IMR-90 (cell line): ENCODE measurements at regions not wholly inside any gene's neighbourhood (a gene's known extent, or its start where the extent isn't known, plus 50 kb on each side); places are given as distances from the start of the nearest gene placed in this dataset.

Experiments
- ATAC-seq: fragments of 200-7000 bp; cut with Tn5 transposase; 2 replicates; pipeline ENCODE4 v1.9.1; 2020; ENCODE audit warnings: low read depth, mild to moderate bottlenecking, moderate library complexity
- BruUV-seq: library from RNA; stranded (reverse); fragments of 400-500 nt; replicated peaks from 2 replicates; lab custom pipeline; 2021; lab: Mats Ljungman, UMichigan
- CTCF ChIA-PET: fragments of 300-600 bp; formaldehyde crosslinking; extraction: SDS; loops from one replicate; lab custom pipeline; 2021; ENCODE audit warnings: antibody characterized with exemption; lab: Yijun Ruan, JAX
- POLR2A ChIA-PET: fragments of 300-600 bp; sonication (Branson Sonifier 250); formaldehyde crosslinking; loops from one replicate; lab custom pipeline; 2022; ENCODE audit warnings: antibody characterized with exemption; ENCODE audit not compliant: unreplicated experiment; lab: Charles Lee
- DNase-seq: peaks from one replicate; pipeline ENCODE4 v3.0.0; 2013
- H2AFZ ChIP-seq: replicated peaks from 2 replicates; pipeline ENCODE3; 2013; ENCODE audit warnings: low read length, mild to moderate bottlenecking; ENCODE audit not compliant: poor library complexity
- H2AK5ac ChIP-seq: 2 replicates; pipeline ENCODE4 v1.6.1; 2013; ENCODE audit warnings: low read depth, low read length, inconsistent platforms
- H2AK9ac ChIP-seq: replicated peaks from 2 replicates; pipeline ENCODE3; 2013; ENCODE audit warnings: mild to moderate bottlenecking, low read depth, low read length, moderate library complexity; ENCODE audit not compliant: poor library complexity
- H2BK120ac ChIP-seq: 2 replicates; pipeline ENCODE4 v1.6.1; 2013; ENCODE audit warnings: low read depth, low read length, inconsistent platforms
- H2BK15ac ChIP-seq: 3 replicates; pipeline ENCODE4 v1.6.1; 2013; ENCODE audit warnings: low read depth, low read length, inconsistent platforms
- H2BK20ac ChIP-seq: 2 replicates; pipeline ENCODE4 v1.6.1; 2013; ENCODE audit warnings: low read depth, mild to moderate bottlenecking, inconsistent platforms, low read length, moderate library complexity
- H2BK5ac ChIP-seq: 2 replicates; pipeline ENCODE4 v1.6.1; 2013; ENCODE audit warnings: mild to moderate bottlenecking, low read depth, low read length, inconsistent platforms; ENCODE audit not compliant: poor library complexity, severe bottlenecking
- H3K14ac ChIP-seq: replicated peaks from 2 replicates; pipeline ENCODE4 v1.6.1; 2013; ENCODE audit warnings: low read depth, low read length, inconsistent platforms
- H3K18ac ChIP-seq: 2 replicates; pipeline ENCODE4 v1.6.1; 2013; ENCODE audit warnings: low read depth, low read length, control low read depth
- H3K23ac ChIP-seq: 2 replicates; pipeline ENCODE4 v1.6.1; 2013; ENCODE audit warnings: low read depth, low read length, inconsistent platforms
- H3K27ac ChIP-seq: 2 replicates; pipeline ENCODE4 v1.5.1; 2013; ENCODE audit warnings: mild to moderate bottlenecking, control low read depth, low read length; ENCODE audit not compliant: insufficient read depth
- H3K27me3 ChIP-seq: 2 replicates; pipeline ENCODE4 v1.6.1; 2013; ENCODE audit warnings: low read length; ENCODE audit not compliant: control insufficient read depth, insufficient read depth
- H3K36me3 ChIP-seq: 2 replicates; pipeline ENCODE4 v1.6.1; 2013; ENCODE audit warnings: low read length, mixed read lengths; ENCODE audit not compliant: control insufficient read depth, insufficient read depth
- H3K4ac ChIP-seq: 2 replicates; pipeline ENCODE4 v1.6.1; 2013; ENCODE audit warnings: low read depth, low read length, inconsistent platforms
- H3K4me1 ChIP-seq: 2 replicates; pipeline ENCODE4 v1.6.1; 2013; ENCODE audit warnings: low read length, mixed read lengths; ENCODE audit not compliant: control insufficient read depth, insufficient read depth
- H3K4me2 ChIP-seq: 2 replicates; pipeline ENCODE4 v1.6.1; 2013; ENCODE audit warnings: low read depth, mild to moderate bottlenecking, control low read depth, low read length, moderate library complexity
- H3K4me3 ChIP-seq: 2 replicates; pipeline ENCODE4 v1.5.1; 2013; ENCODE audit warnings: low read depth, mild to moderate bottlenecking, control low read depth, low read length, moderate library complexity; ENCODE audit not compliant: insufficient read depth
- H3K56ac ChIP-seq: 2 replicates; pipeline ENCODE4 v1.6.1; 2013; ENCODE audit warnings: low read length, inconsistent platforms; ENCODE audit not compliant: insufficient read depth; ENCODE audit errors: extremely low read depth
- H3K79me1 ChIP-seq, 2 experiments: 2 replicates each; pipeline ENCODE4 v1.6.1; 2013; ENCODE audit warnings: low read length in 2 of 2, inconsistent platforms in 1 of 2, low read depth in 1 of 2
- H3K9ac ChIP-seq: 2 replicates; pipeline ENCODE4 v1.6.1; 2013; ENCODE audit warnings: low read depth, low read length, control low read depth
- H3K9me1 ChIP-seq: 2 replicates; pipeline ENCODE4 v1.6.1; 2013; ENCODE audit warnings: low read length, inconsistent platforms; ENCODE audit not compliant: insufficient read depth
- H3K9me3 ChIP-seq: 2 replicates; pipeline ENCODE4 v1.6.1; 2013; ENCODE audit warnings: low read length; ENCODE audit not compliant: control insufficient read depth, insufficient read depth
- H4K20me1 ChIP-seq: 2 replicates; pipeline ENCODE4 v1.6.1; 2013; ENCODE audit warnings: low read length, inconsistent platforms; ENCODE audit not compliant: insufficient read depth
- H4K5ac ChIP-seq: 2 replicates; pipeline ENCODE4 v1.6.1; 2013; ENCODE audit warnings: mild to moderate bottlenecking, low read depth, low read length, control low read depth
- H4K8ac ChIP-seq, 2 experiments: 2 replicates each; pipeline ENCODE4 v1.6.1; 2013; ENCODE audit warnings: low read depth in 2 of 2, low read length in 2 of 2, control low read depth in 1 of 2, inconsistent platforms in 1 of 2
- H4K91ac ChIP-seq: 2 replicates; pipeline ENCODE4 v1.6.1; 2013; ENCODE audit warnings: low read depth, low read length, inconsistent platforms; ENCODE audit not compliant: insufficient read depth
- CEBPB ChIP-seq: IDR thresholded peaks from 2 replicates; pipeline ENCODE4 v1.6.1; 2012; ENCODE audit warnings: low read depth, low read length, improper control_type of control experiment
- ELK1 ChIP-seq: fragments of 150-350 bp; IDR thresholded peaks from 2 replicates; pipeline ENCODE4 v1.6.1; 2016; ENCODE audit warnings: low read depth, mild to moderate bottlenecking, low read length, moderate library complexity, borderline replicate concordance
- NFE2L2 ChIP-seq: fragments of 150-350 bp; IDR thresholded peaks from 2 replicates; pipeline ENCODE4 v1.6.1; 2016; ENCODE audit warnings: low read depth, mild to moderate bottlenecking, low read length
- POLR2A ChIP-seq: IDR thresholded peaks from 2 replicates; pipeline ENCODE4 v1.6.1; 2012; ENCODE audit warnings: mild to moderate bottlenecking, low read depth, low read length
- RFX5 ChIP-seq: IDR thresholded peaks from 2 replicates; pipeline ENCODE4 v1.8.0; 2012; ENCODE audit warnings: low read depth, mild to moderate bottlenecking, low read length, moderate library complexity
- WGBS, 2 experiments: methylation state at CpG; one replicate each; pipeline versions ENCODE4 v1.1.5 to v1.1.7; 2013; ENCODE audit warnings: missing lambda C conversion rate in 2 of 2; ENCODE audit not compliant: insufficient read length in 1 of 2; ENCODE audit errors: extremely low coverage in 2 of 2; 5-methylcytosine and 5-hydroxymethylcytosine counted together
- dilution Hi-C: fragments of 300-500 bp; cut with HindIII; formaldehyde crosslinking; loops from one replicate; pipeline ENCODE4 v1.14.3; 2018; ENCODE audit warnings: low sequenced_read_pairs; ENCODE audit not compliant: unreplicated experiment
- in situ Hi-C: fragments of 300-500 bp; cut with MboI; formaldehyde crosslinking; loops from 3 replicates; pipeline ENCODE4 v1.14.3; 2019; ENCODE audit warnings: low sequenced_read_pairs, inconsistent platforms, mixed read lengths
- intact Hi-C: fragments of 100-400 bp; cut with micrococcal nuclease; formaldehyde crosslinking; loops from 2 replicates; pipeline ENCODE4 v1.10.0; 2022
- TF ChIP-seq, protein P1 (sequence below): fragments of 150-350 bp; IDR thresholded peaks from 2 replicates; pipeline ENCODE4 v1.6.1; 2017; ENCODE audit warnings: mild to moderate bottlenecking, antibody characterized with exemption, low read length, low read depth

- Histone ChIP-seq H3K4me3 (no peak overlapping the region), H3K27me3 (no peaks in the 10 kb centered on the region), H3K4me2 (no peak overlapping the region), H2AK5ac (no peak overlapping the region), H2AK9ac (no peak overlapping the region), H2AFZ (no peak overlapping the region), H3K9me3 (no peaks in the 10 kb centered on the region), H3K18ac (no peak overlapping the region), H2BK5ac (no peak overlapping the region), H3K56ac (no peak overlapping the region), H3K36me3 (no peaks in the 10 kb centered on the region), H4K91ac (no peak overlapping the region), H2BK120ac (no peak overlapping the region), H3K4ac (no peak overlapping the region), H3K4me1 (no peaks in the 10 kb centered on the region; the same call in 1 of the 2 replicates), H4K5ac (no peak overlapping the region), H4K8ac (no peak overlapping the region), H3K27ac (no peak overlapping the region), H3K23ac (no peak overlapping the region), H4K20me1 (no peaks in the 10 kb centered on the region), H2BK15ac (no peak overlapping the region), H3K14ac (no peak overlapping the region), H3K9me1 (no peaks in the 10 kb centered on the region), H3K79me1 (no peaks in the 10 kb centered on the region), H3K9ac (no peak overlapping the region), H2BK20ac (no peak overlapping the region)
- POLR2A ChIA-PET, result no interaction called here
- no TSS peak for BruUV-seq
- ATAC-seq, result no peak
- TF ChIP-seq, protein P1, sequence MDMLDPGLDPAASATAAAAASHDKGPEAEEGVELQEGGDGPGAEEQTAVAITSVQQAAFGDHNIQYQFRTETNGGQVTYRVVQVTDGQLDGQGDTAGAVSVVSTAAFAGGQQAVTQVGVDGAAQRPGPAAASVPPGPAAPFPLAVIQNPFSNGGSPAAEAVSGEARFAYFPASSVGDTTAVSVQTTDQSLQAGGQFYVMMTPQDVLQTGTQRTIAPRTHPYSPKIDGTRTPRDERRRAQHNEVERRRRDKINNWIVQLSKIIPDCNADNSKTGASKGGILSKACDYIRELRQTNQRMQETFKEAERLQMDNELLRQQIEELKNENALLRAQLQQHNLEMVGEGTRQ, result no peak
- no peak for TF ChIP-seq ELK1
- no peak for TF ChIP-seq NFE2L2
- TF ChIP-seq RFX5, result no peak
- TF ChIP-seq POLR2A, result no peak
- TF ChIP-seq CEBPB, result no peak
- intact Hi-C loops, result no loop called here
- CTCF ChIA-PET, result no interaction called here
- in situ Hi-C loops, result loop anchor here (10.0 kb wide), 1 partner anchor 323 kb away; no protein-coding TSS in a partner anchor
- dilution Hi-C loops, result no loop called here
- no peak for DNase-seq
- no CpG with 5 or more reads among the region's 2 CpGs for WGBS, 2 experiments
Observed at GRCh38 chr5:163692091-163692490, 186.7 kb downstream of the MAT2B start.
